Loucy (cell line): ENCODE measurements at regions not wholly inside any gene's neighbourhood (a gene's known extent, or its start where the extent isn't known, plus 50 kb on each side); places are given as distances from the start of the nearest gene placed in this dataset.
"Not testable (repeated sequence)": the region's sequence is repeated elsewhere in the genome, so short reads cannot be mapped to it uniquely, and the experiment has no call there.

Experiments
- H2AFZ ChIP-seq: fragments of 200-600 bp; sonication (generic); 2 replicates; pipeline ENCODE4 v1.6.0; 2016; ENCODE audit warnings: antibody characterized with exemption, mild to moderate bottlenecking, low read length, moderate library complexity
- H3F3A ChIP-seq: fragments of 200-600 bp; 2 replicates; pipeline ENCODE4 v1.6.0; 2016; ENCODE audit warnings: antibody characterized with exemption, low read depth, mild to moderate bottlenecking
- H3K27me3 ChIP-seq: fragments of 200-600 bp; sonication (generic); 2 replicates; pipeline ENCODE4 v1.6.1; 2014; ENCODE audit warnings: low read length, mild to moderate bottlenecking; ENCODE audit not compliant: insufficient read depth, poor library complexity, severe bottlenecking
- H3K36me3 ChIP-seq: fragments of 200-600 bp; sonication (generic); 2 replicates; pipeline ENCODE4 v1.6.1; 2016; ENCODE audit warnings: low read length; ENCODE audit not compliant: insufficient read depth
- H3K4me1 ChIP-seq: fragments of 200-600 bp; sonication (generic); 2 replicates; pipeline ENCODE4 v1.5.1; 2014; ENCODE audit warnings: low read length, mild to moderate bottlenecking; ENCODE audit not compliant: insufficient read depth, poor library complexity, severe bottlenecking
- H3K4me2 ChIP-seq: fragments of 200-600 bp; sonication (generic); 2 replicates; pipeline ENCODE4 v1.6.0; 2014; ENCODE audit warnings: antibody characterized with exemption, low read length, low read depth, mild to moderate bottlenecking; ENCODE audit not compliant: poor library complexity, severe bottlenecking
- H3K4me3 ChIP-seq: fragments of 200-600 bp; sonication (generic); 2 replicates; pipeline ENCODE4 v1.5.1; 2014; ENCODE audit warnings: low read length, mild to moderate bottlenecking, mixed read lengths; ENCODE audit not compliant: poor library complexity, severe bottlenecking
- H3K79me2 ChIP-seq: fragments of 200-600 bp; sonication (generic); 2 replicates; pipeline ENCODE4 v1.6.1; 2014; ENCODE audit warnings: low read length; ENCODE audit not compliant: insufficient read depth
- H3K9ac ChIP-seq: fragments of 200-600 bp; sonication (generic); 2 replicates; pipeline ENCODE4 v1.6.0; 2014; ENCODE audit warnings: mild to moderate bottlenecking, low read depth, low read length, moderate library complexity; ENCODE audit not compliant: poor library complexity, severe bottlenecking
- H3K9me2 ChIP-seq: fragments of 200-600 bp; sonication (generic); replicated peaks from 2 replicates; pipeline ENCODE4 v1.6.1; 2016; ENCODE audit warnings: low read depth, low read length, mixed read lengths
- H3K9me3 ChIP-seq: fragments of 200-600 bp; sonication (generic); 2 replicates; pipeline ENCODE4 v1.6.1; 2014; ENCODE audit warnings: mild to moderate bottlenecking, antibody characterized with exemption, low read length, low read depth; ENCODE audit not compliant: insufficient read depth
- H4K20me1 ChIP-seq: fragments of 200-600 bp; sonication (generic); 2 replicates; pipeline ENCODE4 v1.6.0; 2014; ENCODE audit warnings: antibody characterized with exemption, low read length, mild to moderate bottlenecking; ENCODE audit not compliant: insufficient read depth, poor library complexity, severe bottlenecking

GRCh38 chr2:91445705-91446104 is 2754.2 kb downstream of the RPIA start:
- not testable (repeated sequence) for H3K4me1 ChIP-seq

GRCh38 chr2:91446489-91446888 is 2755.0 kb downstream of the RPIA start:
- H3F3A ChIP-seq, H2AFZ ChIP-seq, H3K36me3 ChIP-seq, H3K4me1 ChIP-seq, H3K27me3 ChIP-seq, H3K9ac ChIP-seq, H3K4me3 ChIP-seq, H3K79me2 ChIP-seq, H4K20me1 ChIP-seq, H3K4me2 ChIP-seq, H3K9me2 ChIP-seq, H3K9me3 ChIP-seq: not testable (repeated sequence)

More at GRCh38 chr2:91445705-91446104, 2754.2 kb downstream of the RPIA start:
- H3K4me2 ChIP-seq, H4K20me1 ChIP-seq, H3K27me3 ChIP-seq, H3F3A ChIP-seq, H3K4me3 ChIP-seq, H3K9me3 ChIP-seq, H3K9me2 ChIP-seq, H3K79me2 ChIP-seq, H2AFZ ChIP-seq, H3K9ac ChIP-seq, H3K36me3 ChIP-seq: not testable (repeated sequence)

GRCh38 chr2:91446915-91447314 is 2755.4 kb downstream of the RPIA start:
- H4K20me1 ChIP-seq, H3K36me3 ChIP-seq, H3K9me2 ChIP-seq, H3K9me3 ChIP-seq, H3K27me3 ChIP-seq, H3K9ac ChIP-seq, H3K79me2 ChIP-seq, H2AFZ ChIP-seq, H3F3A ChIP-seq, H3K4me1 ChIP-seq, H3K4me3 ChIP-seq, H3K4me2 ChIP-seq: not testable (repeated sequence)

- not testable (repeated sequence) for H3K9ac ChIP-seq, H3K4me2 ChIP-seq, H3K36me3 ChIP-seq, H3K9me2 ChIP-seq, H2AFZ ChIP-seq, H3K79me2 ChIP-seq, H3K9me3 ChIP-seq, H4K20me1 ChIP-seq, H3K4me1 ChIP-seq, H3K4me3 ChIP-seq, H3F3A ChIP-seq, H3K27me3 ChIP-seq
Observed at GRCh38 chr2:91447508-91447907, 2756.0 kb downstream of the RPIA start.

- not testable (repeated sequence) for H3K4me1 ChIP-seq, H4K20me1 ChIP-seq, H3K9ac ChIP-seq, H3K4me2 ChIP-seq, H3K9me3 ChIP-seq, H3K79me2 ChIP-seq, H3K27me3 ChIP-seq, H3F3A ChIP-seq, H3K4me3 ChIP-seq, H2AFZ ChIP-seq, H3K9me2 ChIP-seq, H3K36me3 ChIP-seq
Observed at GRCh38 chr2:91462292-91462691, 2770.8 kb downstream of the RPIA start.

- H3K9me3 ChIP-seq, H3K36me3 ChIP-seq, H3K9ac ChIP-seq, H3K79me2 ChIP-seq, H3K27me3 ChIP-seq, H3K4me2 ChIP-seq, H3F3A ChIP-seq, H3K4me1 ChIP-seq, H4K20me1 ChIP-seq, H3K4me3 ChIP-seq, H3K9me2 ChIP-seq, H2AFZ ChIP-seq: not testable (repeated sequence)
Observed at GRCh38 chr2:91463007-91463406, 2771.5 kb downstream of the RPIA start.

- H3K36me3 ChIP-seq, H3K9me2 ChIP-seq, H3F3A ChIP-seq, H3K9ac ChIP-seq, H3K27me3 ChIP-seq, H3K4me1 ChIP-seq, H3K9me3 ChIP-seq, H3K4me3 ChIP-seq, H4K20me1 ChIP-seq, H2AFZ ChIP-seq, H3K79me2 ChIP-seq, H3K4me2 ChIP-seq: not testable (repeated sequence)
Observed at GRCh38 chr2:91466780-91467363, 2775.4 kb downstream of the RPIA start.
